Esophagus squamous epithelium (tissue), 4 donors: ENCODE measurements at regions not wholly inside any gene's neighbourhood (a gene's known extent, or its start where the extent isn't known, plus 50 kb on each side); places are given as distances from the start of the nearest gene placed in this dataset.
"Not testable (repeated sequence)": the region's sequence is repeated elsewhere in the genome, so short reads cannot be mapped to it uniquely, and the experiment has no call there.

Experiments
- CTCF ChIP-seq, 6 experiments: fragments of 450-650 bp in 4 of 6; fragments of 200-600 bp in 2 of 6; sonication (generic) in 2 of 6; IDR thresholded peaks; one replicate each; pipeline ENCODE4 v1.5.1; 2016 to 2019; ENCODE audit warnings: antibody characterized with exemption in 6 of 6, mild to moderate bottlenecking in 4 of 6, moderate library complexity in 4 of 6
- POLR2A ChIP-seq, 4 donors: fragments of 450-650 bp; IDR thresholded peaks; one replicate each; pipeline ENCODE4 v1.6.1; 2017; ENCODE audit warnings: antibody characterized with exemption in 4 of 4, mild to moderate bottlenecking in 4 of 4, moderate library complexity in 3 of 4

GRCh38 chr9:41652100-41652713 lies 463.1 kb upstream of the ZNG1F start:
- TF ChIP-seq CTCF, POLR2A (IDR thresholded peaks at IDR 0.05): not testable (repeated sequence)
